GM06990 (cell line): ENCODE measurements at regions not wholly inside any gene's neighbourhood (a gene's known extent, or its start where the extent isn't known, plus 50 kb on each side); places are given as distances from the start of the nearest gene placed in this dataset.

Experiments used
- DNase-seq: peaks from one replicate; pipeline ENCODE4 v3.0.0-alpha.2; 2011; ENCODE audit not compliant: insufficient read length; ENCODE audit errors: extremely low read depth
- H3K27me3 ChIP-seq: replicated peaks from 2 replicates; pipeline ENCODE4 v1.6.0; 2011; ENCODE audit warnings: low read length; ENCODE audit not compliant: control insufficient read depth, insufficient read depth
- H3K36me3 ChIP-seq: 2 replicates; pipeline ENCODE4 v1.5.1; 2011; ENCODE audit warnings: low read length; ENCODE audit not compliant: control insufficient read depth, insufficient read depth
- H3K4me3 ChIP-seq: replicated peaks from 2 replicates; pipeline ENCODE4 v1.5.1; 2011; ENCODE audit warnings: low read depth, mild to moderate bottlenecking, control low read depth, low read length
- CTCF ChIP-seq: IDR thresholded peaks from 2 replicates; pipeline ENCODE4 v1.5.1; 2011; ENCODE audit warnings: low read length, control low read depth, mild to moderate bottlenecking, inconsistent platforms; ENCODE audit not compliant: insufficient read depth, poor library complexity, severe bottlenecking

- no peak for TF ChIP-seq CTCF
- Histone ChIP-seq H3K36me3 (no peaks in the 10 kb centered on the region), H3K27me3 (no peaks in the 10 kb centered on the region), H3K4me3 (no peak overlapping the region)
- no peak for DNase-seq
These were observed 365.2 kb upstream of the POU3F2 start for GRCh38 chr6:98469141-98469540.

GRCh38 chr6:98470821-98471220 lies 363.6 kb upstream of the POU3F2 start:
- H3K36me3 ChIP-seq: no peaks in the 10 kb centered on the region
- TF ChIP-seq CTCF: no peak
- no peak overlapping the region for H3K4me3 ChIP-seq
- no peak for DNase-seq
- no peaks in the 10 kb centered on the region for H3K27me3 ChIP-seq

- H3K4me3 ChIP-seq: no peak overlapping the region
- H3K36me3 ChIP-seq: no peaks in the 10 kb centered on the region
- H3K27me3 ChIP-seq: no peaks in the 10 kb centered on the region
- TF ChIP-seq CTCF: no peak
- no peak for DNase-seq
These were observed 362.9 kb upstream of the POU3F2 start for GRCh38 chr6:98471444-98471843.

GRCh38 chr6:98477231-98477630 lies 357.1 kb upstream of the POU3F2 start:
- Histone ChIP-seq H3K27me3 (no peaks in the 10 kb centered on the region), H3K4me3 (no peak overlapping the region), H3K36me3 (no peaks in the 10 kb centered on the region)
- no peak for TF ChIP-seq CTCF
- DNase-seq: no peak

- TF ChIP-seq CTCF: no peak
- DNase-seq: no peak
- Histone ChIP-seq H3K36me3 (no peaks in the 10 kb centered on the region), H3K4me3 (no peak overlapping the region), H3K27me3 (no peaks in the 10 kb centered on the region)
These were observed 349.7 kb upstream of the POU3F2 start for GRCh38 chr6:98484696-98485095.

- no peak for DNase-seq
- H3K27me3 ChIP-seq: no peaks in the 10 kb centered on the region
- TF ChIP-seq CTCF: no peak
These were observed 348.8 kb upstream of the POU3F2 start for GRCh38 chr6:98485593-98485992.

More at GRCh38 chr6:98485593-98485992, 348.8 kb upstream of the POU3F2 start:
- no peak overlapping the region for H3K4me3 ChIP-seq
- H3K36me3 ChIP-seq: no peaks in the 10 kb centered on the region
